ENCODE measurements at regions not wholly inside any gene's neighbourhood (a gene's known extent, or its start where the extent isn't known, plus 50 kb on each side); places are given as distances from the start of the nearest gene placed in this dataset.

DNA sequence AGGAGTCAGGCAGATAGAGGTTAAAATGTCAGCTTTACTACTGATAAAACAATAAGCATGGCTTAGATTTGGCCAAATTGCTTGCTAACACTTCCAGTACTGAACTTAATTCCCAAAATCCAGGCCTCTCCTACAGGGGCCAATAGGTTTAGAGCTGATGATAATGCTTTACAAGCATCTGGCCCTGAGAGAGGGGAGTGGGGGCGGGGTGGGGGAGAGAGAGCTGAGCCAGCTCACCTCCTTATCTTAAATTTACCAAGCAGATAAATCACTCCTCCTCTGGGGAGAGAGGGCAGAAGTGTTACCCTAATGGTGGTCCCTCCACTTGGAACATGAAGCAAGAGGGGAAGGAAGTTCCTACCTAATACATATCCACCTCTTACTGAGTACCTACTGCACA is 182.2 kb upstream of the CRY1 start:
- TF ChIP-seq CTCF (conservative IDR thresholded peaks at IDR 0.05; ENCODE audit: low read depth in 2 of 2) (no peak), EZH2phosphoT487 (IDR thresholded peaks at IDR 0.05; ENCODE audit: unreplicated experiment) (no peak), POLR2AphosphoS5 (IDR thresholded peaks at IDR 0.05; ENCODE audit: low read depth) (no peak), JUNB (IDR thresholded peaks at IDR 0.05; ENCODE audit: unreplicated experiment) (no peak), NANOG (IDR thresholded peaks at IDR 0.05; ENCODE audit: borderline replicate concordance) (no peak), EZH2 (IDR thresholded peaks at IDR 0.05; ENCODE audit: low read depth, unreplicated experiment) (no peak), CREB1 (CRISPR knock-in tag; IDR thresholded peaks at IDR 0.05; ENCODE audit: low read depth) (no peak), STAT1 (IDR thresholded peaks at IDR 0.05; ENCODE audit: unreplicated experiment) (no peak), ZNF114 (CRISPR knock-in tag; IDR thresholded peaks at IDR 0.05) (no peak), ETS1 (IDR thresholded peaks at IDR 0.05) (no peak)
- TF ChIP-seq, protein P1, sequence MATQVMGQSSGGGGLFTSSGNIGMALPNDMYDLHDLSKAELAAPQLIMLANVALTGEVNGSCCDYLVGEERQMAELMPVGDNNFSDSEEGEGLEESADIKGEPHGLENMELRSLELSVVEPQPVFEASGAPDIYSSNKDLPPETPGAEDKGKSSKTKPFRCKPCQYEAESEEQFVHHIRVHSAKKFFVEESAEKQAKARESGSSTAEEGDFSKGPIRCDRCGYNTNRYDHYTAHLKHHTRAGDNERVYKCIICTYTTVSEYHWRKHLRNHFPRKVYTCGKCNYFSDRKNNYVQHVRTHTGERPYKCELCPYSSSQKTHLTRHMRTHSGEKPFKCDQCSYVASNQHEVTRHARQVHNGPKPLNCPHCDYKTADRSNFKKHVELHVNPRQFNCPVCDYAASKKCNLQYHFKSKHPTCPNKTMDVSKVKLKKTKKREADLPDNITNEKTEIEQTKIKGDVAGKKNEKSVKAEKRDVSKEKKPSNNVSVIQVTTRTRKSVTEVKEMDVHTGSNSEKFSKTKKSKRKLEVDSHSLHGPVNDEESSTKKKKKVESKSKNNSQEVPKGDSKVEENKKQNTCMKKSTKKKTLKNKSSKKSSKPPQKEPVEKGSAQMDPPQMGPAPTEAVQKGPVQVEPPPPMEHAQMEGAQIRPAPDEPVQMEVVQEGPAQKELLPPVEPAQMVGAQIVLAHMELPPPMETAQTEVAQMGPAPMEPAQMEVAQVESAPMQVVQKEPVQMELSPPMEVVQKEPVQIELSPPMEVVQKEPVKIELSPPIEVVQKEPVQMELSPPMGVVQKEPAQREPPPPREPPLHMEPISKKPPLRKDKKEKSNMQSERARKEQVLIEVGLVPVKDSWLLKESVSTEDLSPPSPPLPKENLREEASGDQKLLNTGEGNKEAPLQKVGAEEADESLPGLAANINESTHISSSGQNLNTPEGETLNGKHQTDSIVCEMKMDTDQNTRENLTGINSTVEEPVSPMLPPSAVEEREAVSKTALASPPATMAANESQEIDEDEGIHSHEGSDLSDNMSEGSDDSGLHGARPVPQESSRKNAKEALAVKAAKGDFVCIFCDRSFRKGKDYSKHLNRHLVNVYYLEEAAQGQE (IDR thresholded peaks at IDR 0.05; ENCODE audit: unreplicated experiment) = no peak

Data from GM23338 (cell line).